Stimulated activated CD8-positive, alpha-beta memory T cell treated with anti-CD3 and anti-CD28 coated beads, Interleukin-7, amount 100 ng/mL, for 48 hours (primary cell): ENCODE measurements at regions not wholly inside any gene's neighbourhood (a gene's known extent, or its start where the extent isn't known, plus 50 kb on each side); places are given as distances from the start of the nearest gene placed in this dataset.
"Not testable (repeated sequence)": the region's sequence is repeated elsewhere in the genome, so short reads cannot be mapped to it uniquely, and the experiment has no call there.

Source experiments
- DNase-seq, 2 donors: peaks; one replicate each; pipeline ENCODE4 v3.0.0-alpha.2; 2020; ENCODE audit warnings: low read depth in 1 of 2; ENCODE audit errors: extremely low read depth in 1 of 2

DNA sequence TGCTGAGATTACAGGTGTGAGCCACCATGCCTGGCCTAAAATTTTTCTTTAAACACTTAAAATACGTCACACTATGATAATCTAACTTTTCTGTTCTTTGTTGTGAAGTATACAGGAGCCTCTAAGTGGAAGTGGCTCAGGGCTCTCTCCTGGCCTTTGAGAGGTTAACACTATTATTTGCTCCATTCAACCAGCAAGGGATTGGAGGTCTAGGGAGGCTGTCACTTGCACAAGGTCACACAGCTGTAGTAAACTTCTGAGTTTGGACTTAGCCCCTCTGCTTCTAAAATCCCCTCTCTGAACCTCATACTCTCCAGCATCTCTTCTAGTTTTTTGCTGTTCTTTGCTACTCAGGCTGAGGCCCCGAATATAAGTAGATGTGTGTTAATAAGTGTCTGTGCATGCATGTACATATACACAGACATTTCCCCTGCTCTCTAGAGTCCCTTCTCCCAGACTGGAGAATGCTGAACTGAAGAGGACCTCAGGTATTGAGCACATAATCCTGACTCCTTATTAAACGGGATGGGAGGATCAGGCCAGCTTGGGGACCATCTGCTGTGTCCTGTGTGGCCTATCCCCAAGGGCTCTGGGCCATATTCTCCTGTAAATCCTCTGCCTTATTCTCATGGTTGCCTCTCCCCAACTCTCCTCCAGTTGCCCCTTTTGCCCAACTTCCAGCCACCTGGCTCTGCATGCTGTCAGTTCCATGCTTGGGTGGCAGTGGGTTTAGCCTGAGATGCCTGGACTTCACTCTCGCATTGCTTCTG, 87.0 kb upstream of the SPRY4 start:
- DNase-seq, result no peak

DNA sequence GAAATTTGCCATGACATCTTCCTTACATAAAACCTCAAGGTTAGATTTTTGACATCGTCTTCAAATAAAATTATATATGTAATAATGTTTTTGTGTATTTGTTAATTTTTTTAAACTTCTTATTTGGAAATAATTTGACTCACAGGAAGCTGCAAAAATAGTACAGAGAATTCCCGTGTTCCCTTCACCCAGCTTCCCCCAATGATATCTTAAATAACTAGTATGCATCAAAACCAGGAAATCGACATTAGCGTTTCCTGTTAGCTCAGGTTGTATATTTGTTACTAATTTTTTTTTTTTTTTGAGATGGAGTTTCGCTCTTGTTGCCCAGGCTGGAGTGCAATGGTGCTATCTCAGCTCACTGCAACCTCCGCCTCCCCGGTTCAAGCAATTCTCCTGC, 86.3 kb upstream of the SPRY4 start:
- DNase-seq, result no peak

DNA sequence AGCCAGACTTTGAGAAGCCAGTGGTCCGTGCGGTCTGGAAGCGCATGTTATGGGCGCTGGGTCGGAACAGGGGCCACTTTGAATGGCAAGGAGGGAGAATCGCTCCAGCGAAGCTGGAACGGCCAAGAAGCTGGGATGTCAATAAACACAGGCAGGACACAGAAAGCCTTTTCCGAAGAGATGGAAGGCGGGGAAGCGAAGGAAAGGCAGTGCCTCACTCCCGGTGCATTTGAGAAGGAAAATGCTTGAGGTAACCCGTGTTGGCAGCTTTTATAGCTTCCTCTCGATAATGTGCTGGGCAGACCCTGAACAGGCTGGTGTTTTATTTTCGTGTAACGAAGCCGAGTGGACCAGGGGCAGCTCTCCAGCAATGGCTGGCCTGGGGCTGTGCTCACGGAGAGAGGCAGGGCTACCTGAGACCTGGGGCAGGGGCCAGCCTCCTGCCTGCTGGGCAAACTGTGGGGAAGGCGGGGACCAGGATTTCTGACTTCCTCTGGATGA, 84.2 kb upstream of the SPRY4 start:
- no peak for DNase-seq

DNA sequence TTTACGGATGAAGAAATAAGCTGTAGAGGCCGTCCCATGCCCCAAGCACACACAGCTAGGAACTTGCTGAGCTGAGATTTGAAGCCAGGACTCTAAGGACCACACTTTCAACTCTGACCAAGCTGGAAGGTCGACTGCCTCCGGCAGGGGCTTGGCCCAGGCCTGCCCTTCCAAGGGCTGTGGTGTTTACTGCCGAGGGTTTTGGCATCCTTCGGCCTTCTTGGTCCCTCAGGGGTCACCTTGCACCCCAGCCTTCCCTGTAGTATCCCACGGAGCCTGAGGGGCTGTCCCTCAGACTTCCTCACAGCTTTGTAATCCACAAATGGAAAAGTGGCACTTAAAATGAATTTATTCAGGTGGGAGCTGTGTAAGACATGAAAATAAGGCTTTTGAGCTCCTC, 83.7 kb upstream of the SPRY4 start:
- DNase-seq, result no peak

DNA sequence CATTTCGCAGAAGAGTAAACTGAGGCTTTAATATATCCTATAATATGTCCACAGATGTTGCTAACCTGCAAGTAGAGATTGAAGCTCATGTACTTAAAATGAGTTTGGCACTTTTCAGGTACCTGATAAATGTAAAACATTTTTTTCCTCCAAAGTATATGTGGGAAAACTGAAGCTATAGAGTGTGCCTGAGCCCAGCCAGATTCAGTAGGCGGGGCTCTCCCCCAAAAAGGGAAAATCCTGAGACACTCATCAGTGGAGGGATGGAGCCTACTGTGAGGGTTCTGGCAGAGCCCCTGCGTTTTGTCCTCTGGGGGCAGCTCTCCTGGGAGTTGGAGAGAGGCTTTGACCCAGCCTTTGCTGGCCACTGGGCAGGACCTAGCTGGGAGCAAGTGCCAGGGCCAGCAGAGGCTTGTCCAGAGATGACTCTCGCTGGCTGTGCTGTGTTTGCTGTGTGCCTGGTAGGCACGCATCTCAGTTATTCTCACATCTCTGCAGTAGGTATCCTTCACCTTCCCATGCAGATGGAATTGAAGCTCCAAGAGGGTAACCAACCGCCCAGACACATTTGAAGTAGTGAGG, 81.1 kb upstream of the SPRY4 start:
- DNase-seq, result no peak

DNA sequence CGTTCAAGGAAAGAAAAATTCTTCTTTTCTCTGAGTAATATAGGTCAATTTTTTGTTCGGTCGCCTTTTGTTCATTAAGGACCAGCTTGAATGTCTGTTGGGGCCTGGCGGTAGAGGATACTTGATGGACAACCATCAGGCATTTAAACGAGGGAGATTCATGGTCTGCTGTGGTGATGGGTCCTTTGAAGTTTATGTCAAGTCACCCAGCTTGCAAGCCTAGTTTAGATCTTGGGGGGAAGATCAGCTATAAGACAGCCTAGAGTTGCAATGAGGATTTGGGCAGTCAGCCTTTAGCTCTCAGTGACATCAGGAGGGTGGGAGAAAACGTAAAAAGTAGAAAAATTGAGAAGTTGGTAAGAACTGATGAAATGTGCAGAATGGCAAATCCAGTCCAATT, 80.2 kb upstream of the SPRY4 start:
- no peak for DNase-seq

DNA sequence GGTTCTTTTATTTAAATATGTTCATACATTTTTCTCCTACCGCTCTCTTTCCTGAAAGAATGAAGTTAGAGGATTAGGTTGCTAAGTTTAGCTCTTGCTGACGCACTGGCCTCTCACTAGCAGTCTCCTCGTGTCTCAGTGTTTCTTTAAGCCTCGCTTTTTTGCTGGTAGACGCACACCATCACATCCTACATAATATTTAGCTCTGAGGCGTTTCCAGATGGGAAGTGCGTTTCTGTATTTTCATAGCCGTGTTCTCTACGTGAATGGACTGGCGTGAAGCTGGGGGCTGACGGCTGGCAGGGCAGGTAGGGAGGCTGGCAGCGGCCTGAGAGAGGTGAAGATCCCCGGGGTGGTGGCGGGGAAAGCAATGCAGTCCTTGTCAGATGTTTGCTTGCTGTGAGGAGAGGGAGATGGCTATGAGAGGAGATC, 79.2 kb upstream of the SPRY4 start:
- DNase-seq, result no peak

DNA sequence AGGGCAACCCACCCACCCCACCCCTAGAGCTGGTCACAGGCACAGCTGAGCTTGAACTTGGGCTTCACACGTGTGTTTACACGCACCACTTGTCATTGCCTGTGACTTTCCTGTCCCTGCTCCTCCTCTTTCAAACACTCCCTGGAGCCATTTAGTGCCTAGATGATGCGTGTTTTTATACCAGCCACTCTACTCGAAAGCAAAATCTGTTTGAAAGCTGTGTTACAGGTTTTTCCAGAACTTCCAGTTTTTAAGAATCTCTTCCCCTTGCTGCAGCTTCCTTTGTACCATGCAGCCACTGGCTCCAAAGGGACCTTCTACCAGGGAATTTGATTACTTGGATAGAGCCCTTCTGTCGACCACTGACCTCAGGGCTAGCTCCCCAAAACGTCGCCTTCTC, 78.8 kb upstream of the SPRY4 start:
- DNase-seq, result no peak

DNA sequence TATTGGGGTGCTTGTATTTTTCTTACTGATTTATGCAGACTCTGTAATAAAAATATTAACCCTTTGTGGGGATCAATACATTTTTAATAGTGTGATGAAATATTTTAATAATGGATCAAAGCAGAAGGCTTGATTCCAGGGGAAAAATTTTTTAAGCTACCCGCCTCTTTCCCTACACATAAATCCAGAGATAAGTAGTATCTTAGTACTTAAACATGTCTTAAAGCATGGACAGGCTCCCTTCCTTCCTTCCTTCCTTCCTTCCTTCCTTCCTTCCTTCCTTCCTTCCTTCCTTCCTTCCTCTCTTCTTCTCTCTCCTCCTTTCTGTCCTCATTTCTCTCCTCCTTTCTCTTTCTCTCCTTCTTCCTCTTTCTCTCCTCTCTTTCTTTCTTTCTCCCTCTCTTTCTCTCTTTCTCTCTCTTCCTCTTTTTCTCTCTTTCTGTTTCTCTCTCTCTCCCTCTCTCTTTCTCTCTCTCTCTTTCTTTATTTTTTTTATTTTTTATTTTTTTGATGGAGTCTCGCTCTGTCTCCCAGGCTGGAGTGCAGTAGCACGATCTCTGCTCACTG, 78.0 kb upstream of the SPRY4 start:
- DNase-seq, result no peak

DNA sequence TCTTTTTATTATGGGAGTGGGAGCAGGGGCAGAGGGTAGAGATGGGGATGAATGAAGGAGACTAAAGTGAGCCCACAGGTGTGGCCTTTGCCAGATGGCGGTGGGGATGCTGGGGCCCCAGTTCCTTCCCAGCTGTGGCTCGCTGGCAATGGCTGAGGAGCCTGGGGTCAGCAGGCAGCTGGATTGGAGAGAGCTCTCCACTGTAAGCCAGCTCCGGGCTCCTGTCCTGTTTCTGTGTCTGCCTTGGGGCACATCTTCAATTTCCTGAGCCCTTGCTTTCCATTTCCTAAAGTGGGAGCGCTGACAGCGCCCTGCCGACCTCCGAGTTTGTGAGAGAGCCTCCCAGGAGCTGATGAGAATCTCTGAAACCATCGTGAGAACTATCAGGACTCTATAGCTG, 75.6 kb upstream of the SPRY4 start:
- DNase-seq, result no peak

DNA sequence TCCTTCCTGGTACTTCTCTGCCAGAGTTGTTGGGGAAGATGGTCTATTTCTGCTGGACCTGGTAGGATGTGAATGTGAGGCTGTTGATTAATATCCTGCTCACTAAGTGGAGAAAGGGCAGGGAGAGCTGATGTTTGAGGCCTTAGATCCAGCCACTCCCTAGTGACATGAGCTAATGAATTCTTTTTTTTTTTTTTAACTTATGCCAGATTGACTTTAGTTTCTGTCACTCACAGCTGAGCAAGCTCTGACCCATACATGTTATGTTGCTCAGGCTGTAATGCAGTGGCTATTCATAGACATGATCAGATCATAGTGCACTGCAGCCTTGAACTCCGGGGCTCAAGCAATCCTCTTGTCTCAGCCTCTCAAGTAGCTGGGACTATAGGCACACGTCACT, 75.1 kb upstream of the SPRY4 start:
- no peak for DNase-seq

DNA sequence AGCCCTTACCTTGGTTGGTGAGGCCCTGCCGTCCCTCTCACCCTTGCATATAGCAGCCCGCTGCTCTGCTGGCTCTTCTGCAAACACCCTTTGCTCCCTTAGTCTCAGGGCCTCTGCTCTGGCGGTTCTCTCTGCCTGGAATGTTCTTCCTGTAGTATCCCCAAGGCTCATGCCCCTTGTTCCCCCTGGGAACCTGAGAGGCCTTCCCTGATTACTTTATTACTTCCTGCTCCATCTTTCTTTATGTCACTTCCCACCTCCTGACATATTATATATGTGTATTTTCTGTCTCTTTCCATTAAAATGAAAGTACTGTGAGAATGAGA, 73.9 kb upstream of the SPRY4 start:
- no peak for DNase-seq

DNA sequence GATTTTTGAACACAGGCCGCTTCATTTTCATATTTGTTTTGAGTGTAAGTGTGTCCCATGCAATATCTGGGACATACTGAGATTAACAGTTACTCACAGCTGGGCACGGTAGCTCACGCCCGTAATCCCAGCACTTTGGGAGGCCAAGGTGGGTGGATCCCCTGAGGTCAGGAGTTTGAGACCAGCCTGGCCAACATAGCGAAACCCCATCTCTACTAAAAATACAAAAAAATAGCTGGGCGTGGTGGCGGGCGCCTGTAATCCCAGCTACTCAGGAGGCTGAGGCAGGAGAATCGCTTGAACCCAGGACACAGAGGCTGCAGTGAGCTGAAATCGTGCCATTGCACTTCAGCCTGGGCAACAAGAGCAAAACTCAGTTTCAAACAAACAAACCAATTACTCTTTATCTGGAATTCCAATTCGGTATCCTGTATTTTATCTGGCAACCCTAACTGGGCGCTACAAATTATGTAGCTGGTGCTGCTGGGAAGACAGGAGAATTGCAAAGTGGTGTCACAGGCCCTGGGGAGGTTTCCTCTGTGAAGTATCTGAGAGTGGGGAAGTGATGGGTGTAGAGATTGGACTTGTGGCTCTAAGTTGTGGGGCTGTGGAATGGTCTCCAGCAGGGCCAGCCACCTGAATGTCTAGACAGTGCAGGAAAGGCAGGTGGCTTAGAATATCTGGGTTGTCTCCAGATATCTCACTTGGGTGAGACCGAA, 73.3 kb upstream of the SPRY4 start:
- DNase-seq, result not testable (repeated sequence)

DNA sequence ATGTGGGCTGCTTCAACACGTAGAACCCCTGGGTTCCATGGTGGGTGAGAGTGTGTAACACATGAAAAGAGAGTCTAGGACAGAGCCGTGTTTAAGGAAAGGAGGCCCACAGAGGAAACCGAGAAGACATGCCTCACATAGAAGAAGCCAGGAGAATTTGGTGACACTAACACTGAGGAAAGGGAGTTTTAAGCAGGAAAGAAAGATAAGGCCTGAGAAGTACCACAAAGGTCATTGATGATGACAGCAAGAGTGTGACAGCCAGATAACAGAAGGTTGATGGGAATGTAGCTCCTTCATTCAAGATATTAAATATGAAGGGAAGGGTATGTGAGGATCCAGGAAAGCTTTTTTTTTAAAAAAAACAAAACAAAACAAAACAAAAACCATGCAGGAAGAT, 72.4 kb upstream of the SPRY4 start:
- DNase-seq, result no peak

DNA sequence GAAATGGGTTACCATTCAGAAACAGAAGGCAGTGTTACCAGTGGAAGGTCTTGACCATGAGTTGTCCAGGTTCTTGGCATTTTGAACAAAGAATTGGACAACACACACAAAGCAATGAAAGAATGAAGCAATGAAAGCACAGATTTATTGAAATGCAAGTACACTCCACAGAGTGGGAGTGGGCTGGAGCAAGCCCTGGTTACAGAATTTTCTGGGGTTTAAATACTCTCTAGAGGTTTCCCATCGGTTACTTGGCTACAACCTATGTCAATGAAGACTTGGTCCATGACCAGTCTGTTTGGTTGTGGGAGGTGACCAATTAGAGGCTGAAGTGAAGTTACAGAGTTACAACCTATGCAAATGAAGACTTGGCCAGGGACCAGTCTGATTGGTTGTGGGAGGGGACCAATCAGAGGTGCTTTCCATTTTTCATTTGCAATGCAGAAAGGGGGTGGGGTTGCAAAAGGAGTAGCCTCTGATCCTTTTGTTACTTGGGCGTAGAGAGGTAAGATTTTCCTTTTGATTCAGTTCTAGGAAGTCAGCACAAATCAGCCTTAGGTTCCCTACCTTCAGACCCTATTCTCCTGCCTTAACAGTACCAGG, 71.7 kb upstream of the SPRY4 start:
- DNase-seq, result no peak

DNA sequence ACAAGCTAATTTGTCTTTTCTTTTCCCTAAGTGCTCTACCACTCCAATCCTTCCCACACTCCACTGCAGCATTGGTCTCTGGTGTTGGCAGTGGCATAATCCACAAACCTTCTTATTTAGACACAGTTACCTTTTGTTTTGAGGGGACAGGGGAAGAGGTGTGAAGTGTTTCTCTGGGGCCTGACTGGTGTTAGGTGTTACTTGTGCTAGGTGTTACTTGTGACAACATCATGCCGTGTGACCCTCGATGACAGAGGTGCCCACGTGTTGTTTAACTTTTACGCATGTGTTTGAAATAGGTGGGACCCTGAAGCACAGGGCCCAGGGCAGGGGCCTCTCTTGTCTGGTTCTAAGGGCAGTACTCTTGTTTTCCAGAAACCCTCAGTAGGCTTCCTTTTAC, 70.5 kb upstream of the SPRY4 start:
- DNase-seq, result no peak

DNA sequence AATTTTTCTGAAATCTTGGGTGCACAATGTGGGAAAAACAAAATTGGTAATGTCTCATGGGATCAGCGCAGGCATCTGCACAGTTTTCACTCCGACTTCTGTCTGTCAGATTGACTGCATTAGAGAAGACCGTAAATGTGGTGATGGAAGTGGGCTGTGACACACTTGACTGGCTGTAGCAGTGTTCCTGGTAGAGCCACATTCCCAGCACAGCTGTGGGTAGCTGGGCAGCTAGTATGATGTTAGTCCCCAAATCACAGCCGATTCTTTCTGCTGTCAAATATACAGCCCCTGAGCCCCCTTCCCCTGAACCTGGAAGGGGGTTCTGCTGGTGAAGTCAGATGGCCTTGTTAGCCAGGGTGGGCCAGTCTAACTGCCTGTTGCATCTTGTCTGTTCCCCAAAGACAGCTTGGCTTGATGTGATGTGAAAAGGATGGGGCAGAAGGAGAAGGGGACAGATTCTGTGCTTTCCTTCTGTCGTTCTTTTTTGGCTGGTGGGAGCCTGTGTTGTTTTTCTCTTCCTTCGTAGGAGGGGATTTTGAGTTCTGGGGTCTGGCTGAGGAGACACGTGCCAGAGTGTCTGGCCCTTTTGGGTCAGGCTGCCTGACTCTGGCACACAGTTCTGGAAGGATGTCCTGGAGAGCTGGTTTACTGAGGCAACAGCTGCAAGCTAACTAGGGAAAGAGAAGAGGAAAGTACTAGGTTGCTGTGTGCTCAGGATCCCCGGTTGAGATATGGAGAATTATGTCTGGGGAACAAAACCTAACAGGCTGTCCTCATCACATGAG, 66.4 kb upstream of the SPRY4 start:
- DNase-seq, result no peak

DNA sequence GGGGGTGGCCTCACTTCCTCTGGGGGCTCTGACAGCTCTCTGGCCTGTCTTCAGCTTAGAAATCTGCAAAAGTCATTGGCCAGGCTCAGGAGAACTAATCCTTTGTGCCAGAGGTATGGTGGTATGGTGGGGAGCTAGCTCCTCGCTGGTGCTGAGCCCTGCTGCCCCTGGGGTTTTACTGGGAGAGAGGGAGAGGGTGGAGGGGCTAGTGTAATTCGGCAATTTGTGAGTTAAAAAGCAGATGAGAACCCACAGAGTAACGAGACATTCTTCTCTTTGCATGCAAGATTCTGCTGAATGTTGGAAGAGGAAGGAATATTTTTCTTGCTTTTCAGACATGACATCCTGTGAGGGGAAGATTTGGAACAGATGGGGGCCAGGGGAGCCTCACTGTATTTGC, 65.5 kb upstream of the SPRY4 start:
- DNase-seq, result no peak

DNA sequence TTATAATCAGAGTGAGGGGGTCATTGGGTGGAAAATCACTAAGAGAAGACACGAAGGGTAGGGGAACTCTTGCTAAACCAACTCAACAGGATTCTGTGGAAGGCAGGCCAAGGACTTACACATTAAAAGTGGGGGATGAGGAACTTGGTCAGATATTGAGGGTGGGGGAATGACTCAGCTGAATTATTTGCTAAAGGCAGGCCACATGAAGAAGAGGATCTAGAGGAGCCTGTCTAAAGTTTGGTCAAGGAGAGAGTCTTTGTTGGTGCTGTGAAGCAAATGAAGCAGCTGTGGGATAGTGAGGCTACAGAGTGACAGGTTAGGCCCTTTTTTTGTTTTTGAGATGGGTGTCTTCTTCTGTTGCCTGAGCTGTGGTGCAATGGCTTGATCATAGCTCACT, 63.9 kb upstream of the SPRY4 start:
- no peak for DNase-seq

DNA sequence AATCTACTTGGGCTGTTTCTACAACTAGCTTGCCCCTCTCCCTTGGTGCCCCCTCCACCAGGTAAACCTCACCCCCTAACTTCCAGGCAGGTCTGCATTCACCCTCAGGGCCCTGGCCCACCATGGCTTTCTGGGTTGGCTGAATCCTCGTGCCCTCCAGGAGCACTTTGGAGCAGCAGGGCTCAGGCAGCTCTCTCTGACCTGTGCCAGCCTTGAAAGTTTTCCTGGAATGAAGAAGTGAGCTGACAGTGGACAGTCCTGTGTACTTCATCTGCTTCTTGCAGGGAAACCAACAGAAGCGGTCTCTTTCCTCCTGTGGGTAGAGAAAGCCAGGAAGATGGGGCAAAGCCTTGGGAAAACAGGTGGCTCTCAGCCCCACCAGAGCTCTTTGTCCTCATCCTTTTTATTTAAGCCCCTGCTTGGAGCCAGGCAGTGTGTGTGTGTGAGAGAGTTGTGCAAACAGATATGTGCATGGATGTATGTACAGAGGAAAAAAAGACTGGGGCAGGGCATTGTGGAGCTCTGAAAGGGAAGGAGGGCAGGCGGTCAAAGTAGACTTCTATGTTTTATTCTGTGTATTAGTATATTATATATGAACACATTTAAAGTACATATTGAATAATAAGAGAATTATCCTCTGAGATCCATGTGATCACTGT, 62.3 kb upstream of the SPRY4 start:
- DNase-seq, result no peak
